ENCODE measurements at regions not wholly inside any gene's neighbourhood (a gene's known extent, or its start where the extent isn't known, plus 50 kb on each side); places are given as distances from the start of the nearest gene placed in this dataset.

DNA sequence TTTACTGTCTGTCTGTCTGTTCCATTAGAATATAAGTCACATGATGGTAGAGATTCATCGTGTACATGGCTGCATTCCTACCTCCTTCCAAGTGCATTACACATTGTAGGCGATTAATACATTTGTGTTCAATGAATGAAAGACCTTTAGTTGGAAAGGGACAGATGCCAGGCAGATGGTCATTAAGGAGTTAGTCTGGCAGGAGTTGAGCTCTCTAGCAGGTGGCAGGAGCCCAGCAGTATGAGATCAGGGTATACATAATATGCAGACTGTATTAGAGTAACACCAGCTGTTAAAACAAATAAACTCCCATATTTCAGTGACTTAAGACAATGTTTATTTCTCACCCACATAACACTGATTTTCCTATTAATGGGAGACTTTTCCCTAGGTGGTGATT, 147.7 kb upstream of the LARGE1 start:
- DNase-seq, result no peak
- H3K4me3 ChIP-seq, result no peak overlapping the region
- no peak overlapping the region for H3K27ac ChIP-seq
- no peaks in the 10 kb centered on the region for H3K9me3 ChIP-seq
- WGBS, 3 donors, result 40 to 71% (median 64%) methylated on average over 2 of the region's 2 CpGs
- H3K36me3 ChIP-seq, result no peaks in the 10 kb centered on the region
- intact Hi-C loops (cut with DNase I), result no loop called here
- no peaks in the 10 kb centered on the region for H3K4me1 ChIP-seq (ENCODE audit: insufficient read depth)
- no peaks in the 10 kb centered on the region for H3K27me3 ChIP-seq
- TF ChIP-seq POLR2A (IDR thresholded peaks at IDR 0.05) (no peak), EP300 (IDR thresholded peaks at IDR 0.05) (no peak), CTCF (IDR thresholded peaks at IDR 0.05) (no peak)

- intact Hi-C loops (cut with DNase I), result no loop called here
- Histone ChIP-seq H3K36me3 (no peaks in the 10 kb centered on the region), H3K27ac (no peak overlapping the region), H3K4me3 (no peak overlapping the region), H3K4me1 (ENCODE audit: insufficient read depth) (no peaks in the 10 kb centered on the region), H3K27me3 (no peaks in the 10 kb centered on the region), H3K9me3 (no peaks in the 10 kb centered on the region)
- TF ChIP-seq CTCF (IDR thresholded peaks at IDR 0.05), result no peak
- no peak for TF ChIP-seq POLR2A (IDR thresholded peaks at IDR 0.05)
- TF ChIP-seq EP300 (IDR thresholded peaks at IDR 0.05), result no peak
- DNase-seq, result no peak
- WGBS, 3 donors, result 50 to 62% (median 52%) methylated on average over 5 of the region's 5 CpGs
Observed at GRCh38 chr22:34070051-34070450, 149.8 kb upstream of the LARGE1 start.

GRCh38 chr22:34070531-34070930, 150.3 kb upstream of the LARGE1 start:
- Histone ChIP-seq H3K27ac (no peak overlapping the region), H3K27me3 (no peaks in the 10 kb centered on the region), H3K4me1 (ENCODE audit: insufficient read depth) (no peaks in the 10 kb centered on the region), H3K9me3 (no peaks in the 10 kb centered on the region), H3K4me3 (no peak overlapping the region), H3K36me3 (no peaks in the 10 kb centered on the region)
- DNase-seq, result no peak
- intact Hi-C loops (cut with DNase I), result no loop called here
- WGBS, 3 donors, result 46 to 66% (median 53%) methylated on average over 3 of the region's 3 CpGs
- no peak for TF ChIP-seq POLR2A (IDR thresholded peaks at IDR 0.05)
- no peak for TF ChIP-seq CTCF (IDR thresholded peaks at IDR 0.05)
- TF ChIP-seq EP300 (IDR thresholded peaks at IDR 0.05), result no peak

DNA sequence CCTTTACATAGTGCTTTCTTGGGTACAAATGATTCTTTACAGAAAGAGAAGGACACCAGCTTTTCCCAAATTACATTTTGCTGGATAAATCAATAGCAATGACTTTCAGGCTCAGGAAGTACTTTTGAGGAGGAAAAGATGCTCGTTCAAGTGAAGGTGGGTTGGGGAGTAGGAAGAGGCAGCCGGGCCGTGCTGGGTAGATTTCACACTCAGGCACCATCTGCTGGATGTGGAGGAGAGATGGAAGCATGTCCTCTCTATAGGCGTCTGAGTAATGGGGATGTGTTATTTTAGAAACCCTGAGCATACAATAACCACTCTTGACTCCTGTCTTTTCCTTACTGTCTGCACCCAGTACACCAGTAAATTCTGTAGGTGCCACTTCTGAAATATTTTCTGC, 152.3 kb upstream of the LARGE1 start:
- no peak for DNase-seq
- Histone ChIP-seq H3K4me3 (no peak overlapping the region), H3K27me3 (no peaks in the 10 kb centered on the region), H3K9me3 (no peaks in the 10 kb centered on the region), H3K4me1 (ENCODE audit: insufficient read depth) (no peaks in the 10 kb centered on the region), H3K36me3 (no peaks in the 10 kb centered on the region), H3K27ac (no peak overlapping the region)
- TF ChIP-seq POLR2A (IDR thresholded peaks at IDR 0.05) (no peak), CTCF (IDR thresholded peaks at IDR 0.05) (no peak), EP300 (IDR thresholded peaks at IDR 0.05) (no peak)
- intact Hi-C loops (cut with DNase I), result no loop called here
- WGBS, 3 donors, result 62 to 69% (median 62%) methylated on average over 4 of the region's 4 CpGs

GRCh38 chr22:34080433-34080832, 160.2 kb upstream of the LARGE1 start:
- intact Hi-C loops (cut with DNase I), result no loop called here
- no peak for DNase-seq
- Histone ChIP-seq H3K4me1 (ENCODE audit: insufficient read depth) (no peaks in the 10 kb centered on the region), H3K9me3 (no peaks in the 10 kb centered on the region), H3K27ac (no peak overlapping the region), H3K4me3 (no peak overlapping the region), H3K27me3 (no peaks in the 10 kb centered on the region), H3K36me3 (no peaks in the 10 kb centered on the region)
- WGBS, 3 donors, result 86 to 90% (median 90%) methylated on average over 2 of the region's 2 CpGs
- TF ChIP-seq CTCF (IDR thresholded peaks at IDR 0.05) (no peak), EP300 (IDR thresholded peaks at IDR 0.05) (no peak), POLR2A (IDR thresholded peaks at IDR 0.05) (no peak)

All from ovary (tissue), 7 donors.